Spleen (tissue), 7 donors: ENCODE measurements at regions not wholly inside any gene's neighbourhood (a gene's known extent, or its start where the extent isn't known, plus 50 kb on each side); places are given as distances from the start of the nearest gene placed in this dataset.

Experiments used
- POLR2A ChIP-seq, 3 donors: fragments of 450-650 bp; IDR thresholded peaks; one replicate each; pipeline ENCODE4 v1.5.1; 2017; ENCODE audit warnings: antibody characterized with exemption in 3 of 3, mild to moderate bottlenecking in 1 of 3
- POLR2AphosphoS5 ChIP-seq, 3 donors: sonication (generic); formaldehyde crosslinking; IDR thresholded peaks; one replicate each; pipeline ENCODE4 v1.5.1; 2017; ENCODE audit warnings: antibody characterized with exemption in 3 of 3
- TF ChIP-seq, protein P1 (sequence below), 11 experiments: fragments of 200-600 bp in 7 of 11; fragments of 450-650 bp in 4 of 11; sonication (generic) in 4 of 11; IDR thresholded peaks in 8 of 11; conservative IDR thresholded peaks in 3 of 11; 1 replicate in 7 of 11; 2 replicates in 4 of 11; pipeline versions ENCODE4 v1.4.0 to v1.8.0; 2016 to 2021; ENCODE audit warnings: antibody characterized with exemption in 11 of 11, inconsistent platforms in 4 of 11, mild to moderate bottlenecking in 1 of 11
- donor health status: DM: no; HTN: no; CAD: no; lungs with moderate emphysema.
- donor health status: DM: no; HTN: no; CAD: no.
- donor health status: DM: no; HTN: no; CAD: no.

DNA sequence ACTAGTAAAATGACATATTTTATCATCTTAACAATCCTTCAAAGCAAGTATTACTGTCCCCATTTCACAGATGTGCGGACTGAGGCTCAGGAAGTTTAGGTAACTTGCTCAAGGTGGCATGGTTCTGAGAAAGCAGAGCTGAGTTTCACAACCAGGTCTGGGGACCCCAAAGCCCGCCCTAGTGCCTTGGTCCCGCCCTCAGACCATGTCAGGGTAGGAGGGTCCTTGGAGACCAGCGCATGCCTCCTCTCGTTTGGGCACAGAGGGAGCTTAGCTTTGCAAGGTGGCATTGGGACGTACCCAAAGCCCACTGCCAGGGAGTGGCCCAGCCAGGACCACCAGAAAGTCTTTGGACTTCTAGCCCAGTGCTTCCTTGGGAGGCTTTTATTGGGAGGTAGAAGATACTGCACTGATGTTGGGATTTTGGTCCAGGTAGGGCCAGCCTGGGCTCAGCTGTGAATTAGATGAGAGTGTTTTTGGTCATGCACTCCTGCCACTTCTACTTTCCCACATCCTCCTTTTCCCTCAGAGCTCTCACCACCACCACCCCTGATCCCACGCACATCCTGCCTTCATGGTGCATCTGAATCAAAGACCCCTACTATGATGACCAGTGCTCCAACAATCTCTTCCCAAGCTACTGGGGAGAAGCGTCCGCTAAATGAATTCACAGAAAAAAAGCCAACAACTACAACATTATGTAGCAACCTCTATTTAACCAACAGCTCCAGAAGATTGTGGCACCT is 307.9 kb downstream of the TLE3 start:
- no peak for TF ChIP-seq POLR2A (IDR thresholded peaks at IDR 0.05)
- no peak for TF ChIP-seq POLR2AphosphoS5 (IDR thresholded peaks at IDR 0.05)
- TF ChIP-seq, protein P1, sequence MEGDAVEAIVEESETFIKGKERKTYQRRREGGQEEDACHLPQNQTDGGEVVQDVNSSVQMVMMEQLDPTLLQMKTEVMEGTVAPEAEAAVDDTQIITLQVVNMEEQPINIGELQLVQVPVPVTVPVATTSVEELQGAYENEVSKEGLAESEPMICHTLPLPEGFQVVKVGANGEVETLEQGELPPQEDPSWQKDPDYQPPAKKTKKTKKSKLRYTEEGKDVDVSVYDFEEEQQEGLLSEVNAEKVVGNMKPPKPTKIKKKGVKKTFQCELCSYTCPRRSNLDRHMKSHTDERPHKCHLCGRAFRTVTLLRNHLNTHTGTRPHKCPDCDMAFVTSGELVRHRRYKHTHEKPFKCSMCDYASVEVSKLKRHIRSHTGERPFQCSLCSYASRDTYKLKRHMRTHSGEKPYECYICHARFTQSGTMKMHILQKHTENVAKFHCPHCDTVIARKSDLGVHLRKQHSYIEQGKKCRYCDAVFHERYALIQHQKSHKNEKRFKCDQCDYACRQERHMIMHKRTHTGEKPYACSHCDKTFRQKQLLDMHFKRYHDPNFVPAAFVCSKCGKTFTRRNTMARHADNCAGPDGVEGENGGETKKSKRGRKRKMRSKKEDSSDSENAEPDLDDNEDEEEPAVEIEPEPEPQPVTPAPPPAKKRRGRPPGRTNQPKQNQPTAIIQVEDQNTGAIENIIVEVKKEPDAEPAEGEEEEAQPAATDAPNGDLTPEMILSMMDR (IDR thresholded peaks at IDR 0.05 in 8 of 11, conservative IDR thresholded peaks at IDR 0.05 in 3 of 11), result no peak
